Neuronal stem cell (in vitro differentiated cells): ENCODE measurements at regions not wholly inside any gene's neighbourhood (a gene's known extent, or its start where the extent isn't known, plus 50 kb on each side); places are given as distances from the start of the nearest gene placed in this dataset.

Experiments used
- DNase-seq: peaks from one replicate; pipeline ENCODE4 v3.0.0-alpha.2; 2013; ENCODE audit warnings: low spot score
- H2AFZ ChIP-seq: one replicate; pipeline ENCODE4 v1.6.1; 2013; ENCODE audit warnings: mild to moderate bottlenecking, low read length, inconsistent platforms
- H2AK5ac ChIP-seq: 2 replicates; pipeline ENCODE4 v1.6.1; 2013; ENCODE audit warnings: low read depth, mild to moderate bottlenecking, inconsistent platforms, low read length, moderate library complexity, mixed read lengths
- H2BK120ac ChIP-seq: 2 replicates; pipeline ENCODE4 v1.6.1; 2013; ENCODE audit warnings: low read depth, mild to moderate bottlenecking, inconsistent platforms, low read length, moderate library complexity, mixed read lengths
- H2BK12ac ChIP-seq: one replicate; pipeline ENCODE4 v1.6.1; 2013; ENCODE audit warnings: low read length, inconsistent platforms
- H2BK15ac ChIP-seq: 2 replicates; pipeline ENCODE4 v1.6.1; 2013; ENCODE audit warnings: mild to moderate bottlenecking, low read length, inconsistent platforms, mixed read lengths
- H2BK5ac ChIP-seq: one replicate; pipeline ENCODE4 v1.6.1; 2013; ENCODE audit warnings: inconsistent platforms, mild to moderate bottlenecking, low read length, moderate library complexity
- H3K14ac ChIP-seq: one replicate; pipeline ENCODE4 v1.6.1; 2013; ENCODE audit warnings: low read length, inconsistent platforms
- H3K18ac ChIP-seq: 2 replicates; pipeline ENCODE4 v1.6.1; 2013; ENCODE audit warnings: low read length, inconsistent platforms
- H3K23ac ChIP-seq: 2 replicates; pipeline ENCODE4 v1.6.1; 2013; ENCODE audit warnings: low read depth, mild to moderate bottlenecking, mixed read lengths, low read length, inconsistent platforms; ENCODE audit not compliant: poor library complexity
- H3K27ac ChIP-seq: replicated peaks from 3 replicates; pipeline ENCODE4 v1.5.1; 2013; ENCODE audit warnings: low read length, inconsistent platforms
- H3K27me3 ChIP-seq, 3 experiments: 2 replicates each; pipeline ENCODE4 v1.6.1; 2013; ENCODE audit warnings: low read length in 3 of 3, mild to moderate bottlenecking in 2 of 3, inconsistent platforms in 1 of 3, low read depth in 1 of 3, mixed read lengths in 1 of 3, moderate library complexity in 1 of 3; ENCODE audit not compliant: control insufficient read depth in 3 of 3, insufficient read depth in 3 of 3
- H3K36me3 ChIP-seq, 2 donors: replicated peaks in 1 of 2; 2 replicates each; pipeline ENCODE4 v1.6.1; 2013; ENCODE audit warnings: low read length in 2 of 2; ENCODE audit not compliant: control insufficient read depth in 2 of 2, insufficient read depth in 2 of 2
- H3K4ac ChIP-seq: 2 replicates; pipeline ENCODE4 v1.6.1; 2013; ENCODE audit warnings: inconsistent platforms, mild to moderate bottlenecking, low read length, moderate library complexity
- H3K4me1 ChIP-seq, 2 donors: 1 replicate in 1 of 2; 2 replicates in 1 of 2; pipeline ENCODE4 v1.6.1; 2013; ENCODE audit warnings: low read length in 2 of 2, low read depth in 1 of 2; ENCODE audit not compliant: control insufficient read depth in 2 of 2, insufficient read depth in 1 of 2
- H3K4me2 ChIP-seq: one replicate; pipeline ENCODE4 v1.6.1; 2013; ENCODE audit warnings: mild to moderate bottlenecking, low read length, inconsistent platforms; ENCODE audit not compliant: insufficient read depth, poor library complexity, severe bottlenecking
- H3K4me3 ChIP-seq, 2 donors: 2 replicates each; pipeline ENCODE4 v1.5.1; 2013; ENCODE audit warnings: low read length in 2 of 2, mild to moderate bottlenecking in 2 of 2, inconsistent platforms in 1 of 2, moderate library complexity in 1 of 2
- H3K79me1 ChIP-seq: one replicate; pipeline ENCODE4 v1.6.1; 2013; ENCODE audit warnings: low read depth, mild to moderate bottlenecking, inconsistent platforms, low read length, moderate library complexity
- H3K9ac ChIP-seq: one replicate; pipeline ENCODE4 v1.6.1; 2013; ENCODE audit warnings: mild to moderate bottlenecking, low read depth, low read length, inconsistent platforms; ENCODE audit not compliant: poor library complexity
- H3K9me3 ChIP-seq, 2 donors: replicated peaks in 1 of 2; 2 replicates each; pipeline versions ENCODE3 to v1.6.1; 2013; ENCODE audit warnings: low read length in 2 of 2, mild to moderate bottlenecking in 2 of 2, inconsistent platforms in 1 of 2, low read depth in 1 of 2, mixed read lengths in 1 of 2, moderate library complexity in 1 of 2; ENCODE audit not compliant: control insufficient read depth in 2 of 2, insufficient read depth in 1 of 2
- H4K8ac ChIP-seq: one replicate; pipeline ENCODE4 v1.6.1; 2013; ENCODE audit warnings: low read depth, mild to moderate bottlenecking, inconsistent platforms, low read length, moderate library complexity
- H4K91ac ChIP-seq: one replicate; pipeline ENCODE4 v1.6.1; 2013; ENCODE audit warnings: low read length, low read depth, mild to moderate bottlenecking, inconsistent platforms; ENCODE audit not compliant: poor library complexity
- WGBS, 2 donors: extraction: QIAGEN DNeasy Blood & Tissue Kit; methylation state at CpG; one replicate each; pipeline ENCODE4 v1.1.7; 2013; ENCODE audit warnings: missing lambda C conversion rate in 2 of 2, mixed read lengths in 1 of 2; ENCODE audit not compliant: insufficient read length in 2 of 2, insufficient replicate concordance in 1 of 2; ENCODE audit errors: extremely low coverage in 2 of 2; 5-methylcytosine and 5-hydroxymethylcytosine counted together

GRCh38 chr2:160901613-160902012 lies 258.6 kb upstream of the TANK start:
- H3K36me3 ChIP-seq: no peaks in the 10 kb centered on the region
- no peak overlapping the region for H4K91ac ChIP-seq
- H3K27ac ChIP-seq: no peak overlapping the region
- no peak overlapping the region for H2BK15ac ChIP-seq
- no peaks in the 10 kb centered on the region for H3K27me3 ChIP-seq
- no peaks in the 10 kb centered on the region for H3K79me1 ChIP-seq
- H2BK12ac ChIP-seq: no peak overlapping the region
- no peak overlapping the region for H3K14ac ChIP-seq
- no peak overlapping the region for H3K23ac ChIP-seq
- H2BK5ac ChIP-seq: no peak overlapping the region
- no peak overlapping the region for H2BK120ac ChIP-seq
- no peak for DNase-seq
- H4K8ac ChIP-seq: no peak overlapping the region
- peak overlapping the region; percentile 72 for H2AFZ ChIP-seq
- peaks cover 4 to 8% of the 10 kb centered on the region in 2 donors for H3K4me1 ChIP-seq
- H3K4me3 ChIP-seq: no peak overlapping the region
- no peak overlapping the region for H3K4me2 ChIP-seq
- no peak overlapping the region for H3K9ac ChIP-seq
- no peak overlapping the region for H2AK5ac ChIP-seq
- no peak overlapping the region for H3K4ac ChIP-seq
- H3K18ac ChIP-seq: no peak overlapping the region
- no peaks in the 10 kb centered on the region for H3K9me3 ChIP-seq
- no CpG with 5 or more reads among the region's 4 CpGs for WGBS, 2 donors

GRCh38 chr2:160905862-160906261 lies 254.4 kb upstream of the TANK start:
- Histone ChIP-seq H2AK5ac (no peak overlapping the region), H3K23ac (no peak overlapping the region), H3K18ac (no peak overlapping the region), H2BK15ac (no peak overlapping the region), H3K4ac (no peak overlapping the region), H2BK120ac (no peak overlapping the region), H3K4me2 (no peak overlapping the region), H3K14ac (no peak overlapping the region), H4K91ac (no peak overlapping the region), H3K9ac (no peak overlapping the region), H4K8ac (no peak overlapping the region), H3K9me3 (no peaks in the 10 kb centered on the region), H3K27me3 (no peaks in the 10 kb centered on the region), H3K4me3 (no peak overlapping the region), H3K79me1 (no peaks in the 10 kb centered on the region), H3K36me3 (no peaks in the 10 kb centered on the region), H2AFZ (no peak overlapping the region), H2BK12ac (no peak overlapping the region), H3K4me1 (peaks cover 9 to 31% of the 10 kb centered on the region in 2 donors), H2BK5ac (no peak overlapping the region), H3K27ac (no peak overlapping the region)
- DNase-seq: no peak
- WGBS, 2 donors: no CpG with 5 or more reads among the region's 2 CpGs

- Histone ChIP-seq H2BK15ac (no peak overlapping the region), H3K27ac (no peak overlapping the region), H3K14ac (no peak overlapping the region), H2AK5ac (no peak overlapping the region), H3K9me3 (no peaks in the 10 kb centered on the region), H3K79me1 (no peaks in the 10 kb centered on the region), H4K91ac (no peak overlapping the region), H3K27me3 (no peaks in the 10 kb centered on the region), H2BK12ac (no peak overlapping the region), H3K36me3 (no peaks in the 10 kb centered on the region), H3K18ac (no peak overlapping the region), H2BK5ac (no peak overlapping the region), H3K4me3 (no peak overlapping the region), H3K23ac (no peak overlapping the region), H3K9ac (no peak overlapping the region), H3K4me2 (no peak overlapping the region), H3K4ac (no peak overlapping the region), H2AFZ (no peak overlapping the region), H2BK120ac (no peak overlapping the region), H4K8ac (no peak overlapping the region), H3K4me1 (peaks cover 9 to 35% of the 10 kb centered on the region in 2 donors)
- WGBS, 2 donors: no CpG with 5 or more reads among the region's 1 CpG
- no peak for DNase-seq
Observed at GRCh38 chr2:160906878-160907277, 253.3 kb upstream of the TANK start.

- no CpG with 5 or more reads among the region's 1 CpG for WGBS, 2 donors
Observed at GRCh38 chr2:160907738-160908137, 252.5 kb upstream of the TANK start.

More at GRCh38 chr2:160907738-160908137, 252.5 kb upstream of the TANK start:
- H3K79me1 ChIP-seq: no peaks in the 10 kb centered on the region
- no peak overlapping the region for H2BK12ac ChIP-seq
- no peak overlapping the region for H3K14ac ChIP-seq
- DNase-seq: no peak
- H3K36me3 ChIP-seq: no peaks in the 10 kb centered on the region
- H2BK5ac ChIP-seq: no peak overlapping the region
- no peak overlapping the region for H3K23ac ChIP-seq
- H3K4ac ChIP-seq: no peak overlapping the region
- peaks cover 9 to 33% of the 10 kb centered on the region in 2 donors for H3K4me1 ChIP-seq
- H3K27me3 ChIP-seq: no peaks in the 10 kb centered on the region
- H3K4me3 ChIP-seq: no peak overlapping the region
- H3K4me2 ChIP-seq: no peak overlapping the region
- H4K91ac ChIP-seq: no peak overlapping the region
- H3K27ac ChIP-seq: no peak overlapping the region
- no peaks in the 10 kb centered on the region for H3K9me3 ChIP-seq
- H4K8ac ChIP-seq: no peak overlapping the region
- H2BK120ac ChIP-seq: no peak overlapping the region
- H2AK5ac ChIP-seq: no peak overlapping the region
- no peak overlapping the region for H3K9ac ChIP-seq
- H2BK15ac ChIP-seq: no peak overlapping the region
- no peak overlapping the region for H3K18ac ChIP-seq
- no peak overlapping the region for H2AFZ ChIP-seq
